DMS79 (cell line): ENCODE measurements at regions not wholly inside any gene's neighbourhood (a gene's known extent, or its start where the extent isn't known, plus 50 kb on each side); places are given as distances from the start of the nearest gene placed in this dataset.
"Not testable (repeated sequence)": the region's sequence is repeated elsewhere in the genome, so short reads cannot be mapped to it uniquely, and the experiment has no call there.

Source experiments
- DNase-seq: peaks from one replicate; lab custom pipeline; 2025; lab: John Stamatoyannopoulos, UW

GRCh38 chr21:41610840-41611115, 102.8 kb upstream of the TMPRSS2 start:
- DNase-seq = not testable (repeated sequence)

- no peak for DNase-seq
Measured at GRCh38 chr21:41610042-41610839, 102.3 kb upstream of the TMPRSS2 start.

GRCh38 chr21:41606706-41607105, 98.7 kb upstream of the TMPRSS2 start:
- no peak for DNase-seq

GRCh38 chr21:41605934-41606285, 98.0 kb upstream of the TMPRSS2 start:
- no peak for DNase-seq

GRCh38 chr21:41605178-41605933, 97.4 kb upstream of the TMPRSS2 start:
- DNase-seq = no peak

GRCh38 chr21:41604583-41605041, 96.7 kb upstream of the TMPRSS2 start:
- DNase-seq = no peak

GRCh38 chr21:41603476-41603875, 95.5 kb upstream of the TMPRSS2 start:
- DNase-seq = no peak

GRCh38 chr21:41602531-41602930, 94.6 kb upstream of the TMPRSS2 start:
- DNase-seq = no peak

GRCh38 chr21:41601573-41602368, 93.8 kb upstream of the TMPRSS2 start:
- DNase-seq = peak; percentile 45

- no peak for DNase-seq
Measured at GRCh38 chr21:41600961-41601572, 93.1 kb upstream of the TMPRSS2 start.

GRCh38 chr21:41600556-41600955, 92.6 kb upstream of the TMPRSS2 start:
- no peak for DNase-seq

- no peak for DNase-seq
Measured at GRCh38 chr21:41600116-41600515, 92.2 kb upstream of the TMPRSS2 start.

- no peak for DNase-seq
Measured at GRCh38 chr21:41598561-41599431, 90.8 kb upstream of the TMPRSS2 start.

- no peak for DNase-seq
Measured at GRCh38 chr21:41597811-41598231, 89.9 kb upstream of the TMPRSS2 start.

- DNase-seq = no peak
Measured at GRCh38 chr21:41597227-41597626, 89.3 kb upstream of the TMPRSS2 start.

GRCh38 chr21:41596241-41596925, 88.4 kb upstream of the TMPRSS2 start:
- no peak for DNase-seq

- DNase-seq = no peak
Measured at GRCh38 chr21:41594268-41594667, 86.3 kb upstream of the TMPRSS2 start.

GRCh38 chr21:41593760-41594138, 85.8 kb upstream of the TMPRSS2 start:
- DNase-seq = no peak

GRCh38 chr21:41593051-41593759, 85.2 kb upstream of the TMPRSS2 start:
- no peak for DNase-seq

- DNase-seq = no peak
Measured at GRCh38 chr21:41589620-41590175, 81.7 kb upstream of the TMPRSS2 start.
